H9 (cell line): ENCODE measurements at regions not wholly inside any gene's neighbourhood (a gene's known extent, or its start where the extent isn't known, plus 50 kb on each side); places are given as distances from the start of the nearest gene placed in this dataset.

Experiments used
- DNase-seq: peaks from one replicate; pipeline ENCODE4 v3.0.0-alpha.2; 2017
- H2AFZ ChIP-seq: one replicate; pipeline ENCODE4 v1.6.1; 2013; ENCODE audit warnings: mild to moderate bottlenecking, low read length, control low read depth, moderate library complexity
- H2AK5ac ChIP-seq: 2 replicates; pipeline ENCODE4 v1.6.1; 2013; ENCODE audit warnings: low read length, control low read depth, mixed read lengths; ENCODE audit not compliant: insufficient read length
- H2BK120ac ChIP-seq: one replicate; pipeline ENCODE4 v1.6.1; 2013; ENCODE audit warnings: low read depth, mild to moderate bottlenecking, low read length, control low read depth, inconsistent platforms; ENCODE audit not compliant: poor library complexity, severe bottlenecking
- H2BK12ac ChIP-seq: 2 replicates; pipeline ENCODE4 v1.6.1; 2013; ENCODE audit warnings: low read length, control low read depth, mixed read lengths, low read depth; ENCODE audit not compliant: insufficient read length
- H2BK15ac ChIP-seq: 2 replicates; pipeline ENCODE4 v1.6.1; 2013; ENCODE audit warnings: low read depth, low read length, control low read depth
- H2BK20ac ChIP-seq: one replicate; pipeline ENCODE4 v1.6.1; 2013; ENCODE audit warnings: low read depth, mild to moderate bottlenecking, low read length, control low read depth, inconsistent platforms; ENCODE audit not compliant: poor library complexity, severe bottlenecking
- H2BK5ac ChIP-seq: 2 replicates; pipeline ENCODE4 v1.6.1; 2013; ENCODE audit warnings: low read length, control low read depth, mixed read lengths; ENCODE audit not compliant: insufficient read length
- H3K14ac ChIP-seq: 2 replicates; pipeline ENCODE4 v1.6.1; 2013; ENCODE audit warnings: low read length, control low read depth; ENCODE audit not compliant: insufficient read depth
- H3K18ac ChIP-seq: 2 replicates; pipeline ENCODE4 v1.6.1; 2013; ENCODE audit warnings: low read depth, mild to moderate bottlenecking, mixed read lengths, low read length, control low read depth; ENCODE audit not compliant: insufficient read length
- H3K23ac ChIP-seq: 2 replicates; pipeline ENCODE4 v1.6.1; 2013; ENCODE audit warnings: low read length, control low read depth, mixed read lengths, low read depth; ENCODE audit not compliant: insufficient read length
- H3K23me2 ChIP-seq: 2 replicates; pipeline ENCODE4 v1.6.1; 2013; ENCODE audit warnings: low read depth, mild to moderate bottlenecking, mixed read lengths, low read length, control low read depth; ENCODE audit not compliant: insufficient read length, poor library complexity, severe bottlenecking
- H3K27ac ChIP-seq: 2 replicates; pipeline ENCODE4 v1.5.1; 2013; ENCODE audit warnings: low read length, control low read depth, mixed read lengths, low read depth; ENCODE audit not compliant: insufficient read length
- H3K27me3 ChIP-seq: 2 replicates; pipeline ENCODE4 v1.6.1; 2013; ENCODE audit warnings: low read length, control low read depth, inconsistent platforms; ENCODE audit not compliant: insufficient read depth
- H3K4ac ChIP-seq: 2 replicates; pipeline ENCODE4 v1.6.1; 2013; ENCODE audit warnings: low read depth, mild to moderate bottlenecking, control low read depth, inconsistent platforms, low read length, moderate library complexity
- H3K4me1 ChIP-seq: 2 replicates; pipeline ENCODE4 v1.6.1; 2013; ENCODE audit warnings: low read length, control low read depth, inconsistent platforms; ENCODE audit not compliant: insufficient read depth
- H3K4me2 ChIP-seq: 2 replicates; pipeline ENCODE4 v1.6.1; 2013; ENCODE audit warnings: low read length, control low read depth, mixed read lengths; ENCODE audit not compliant: insufficient read length, insufficient read depth
- H3K56ac ChIP-seq: 2 replicates; pipeline ENCODE4 v1.6.1; 2013; ENCODE audit warnings: low read depth, mild to moderate bottlenecking, mixed read lengths, low read length, control low read depth; ENCODE audit not compliant: insufficient read length
- H3K79me1 ChIP-seq: 2 replicates; pipeline ENCODE4 v1.6.1; 2013; ENCODE audit warnings: low read depth, mild to moderate bottlenecking, moderate library complexity, low read length, control low read depth, inconsistent platforms; ENCODE audit not compliant: insufficient read depth, poor library complexity, severe bottlenecking
- H3K79me2 ChIP-seq: 2 replicates; pipeline ENCODE4 v1.6.1; 2013; ENCODE audit warnings: low read length, control low read depth, inconsistent platforms; ENCODE audit not compliant: insufficient read depth
- H3K9ac ChIP-seq: 2 replicates; pipeline ENCODE4 v1.6.1; 2013; ENCODE audit warnings: low read length, control low read depth, mixed read lengths; ENCODE audit not compliant: insufficient read length; ENCODE audit errors: extremely low read depth
- H3K9me3 ChIP-seq: one replicate; pipeline ENCODE4 v1.6.1; 2013; ENCODE audit warnings: low read depth, low read length, inconsistent platforms; ENCODE audit not compliant: control insufficient read depth
- H3T11ph ChIP-seq: one replicate; pipeline ENCODE4 v1.6.1; 2013; ENCODE audit warnings: mild to moderate bottlenecking, low read length, control low read depth, inconsistent platforms
- H4K20me1 ChIP-seq: one replicate; pipeline ENCODE4 v1.6.1; 2013; ENCODE audit not compliant: control insufficient read depth, insufficient read length, insufficient read depth
- H4K5ac ChIP-seq: 2 replicates; pipeline ENCODE4 v1.6.1; 2013; ENCODE audit warnings: low read depth, mild to moderate bottlenecking, mixed read lengths, low read length, control low read depth; ENCODE audit not compliant: insufficient read length
- H4K8ac ChIP-seq: replicated peaks from 2 replicates; pipeline ENCODE4 v1.6.1; 2013; ENCODE audit warnings: low read length, control low read depth, mixed read lengths, low read depth; ENCODE audit not compliant: insufficient read length
- H4K91ac ChIP-seq: 2 replicates; pipeline ENCODE4 v1.6.1; 2013; ENCODE audit warnings: low read depth, mild to moderate bottlenecking, moderate library complexity, mixed read lengths, low read length, control low read depth; ENCODE audit not compliant: insufficient read length
- H3K27ac Mint-ChIP-seq, 3 experiments: 2 replicates in 2 of 3; 3 replicates in 1 of 3; pipeline ENCODE4 v1.8.0; 2020 to 2021; ENCODE audit warnings: mixed read lengths in 3 of 3, mild to moderate bottlenecking in 1 of 3, moderate library complexity in 1 of 3
- H3K27me3 Mint-ChIP-seq: 2 replicates; pipeline ENCODE4 v1.8.0; 2021; ENCODE audit warnings: low read depth, mild to moderate bottlenecking, moderate library complexity, mixed read lengths
- H3K36me3 Mint-ChIP-seq, 3 experiments: 2 replicates in 2 of 3; 3 replicates in 1 of 3; pipeline ENCODE4 v1.8.0; 2020 to 2021; ENCODE audit warnings: low read depth in 3 of 3, mixed read lengths in 3 of 3; ENCODE audit not compliant: insufficient read depth in 1 of 3
- H3K4me1 Mint-ChIP-seq, 2 experiments: 2 replicates each; pipeline ENCODE4 v1.8.0; 2020; ENCODE audit warnings: mixed read lengths in 2 of 2
- H3K4me3 Mint-ChIP-seq, 2 experiments: 2 replicates in 1 of 2; 3 replicates in 1 of 2; pipeline ENCODE4 v1.8.0; 2020 to 2021; ENCODE audit warnings: mild to moderate bottlenecking in 2 of 2, mixed read lengths in 2 of 2, moderate library complexity in 1 of 2
- H3K9me3 Mint-ChIP-seq, 2 experiments: 2 replicates in 1 of 2; 3 replicates in 1 of 2; pipeline ENCODE4 v1.8.0; 2020; ENCODE audit warnings: mild to moderate bottlenecking in 2 of 2, mixed read lengths in 2 of 2, moderate library complexity in 1 of 2
- CTCF ChIP-seq: fragments of 200-600 bp; sonication (generic); conservative IDR thresholded peaks from 3 replicates; pipeline ENCODE4 v1.8.0; 2021; ENCODE audit warnings: antibody characterized with exemption, mild to moderate bottlenecking
- WGBS: extraction: QIAGEN DNeasy Blood & Tissue Kit; methylation state at CpG from one replicate; pipeline ENCODE4 v1.1.7; 2013; ENCODE audit warnings: missing lambda C conversion rate, low lambda C conversion rate, mixed read lengths; ENCODE audit not compliant: insufficient read length; ENCODE audit errors: extremely low coverage; 5-methylcytosine and 5-hydroxymethylcytosine counted together

GRCh38 chr7:22578007-22578733 is 78.2 kb upstream of the STEAP1B start:
- no peak overlapping the region for H3K4me2 ChIP-seq
- H2BK12ac ChIP-seq = no peak overlapping the region
- H3K14ac ChIP-seq = no peak overlapping the region
- H3K79me1 ChIP-seq = no peaks in the 10 kb centered on the region
- H3K4ac ChIP-seq = no peak overlapping the region
- Mint-ChIP-seq H3K4me3 (no peak overlapping the region), H3K27me3 (no peaks in the 10 kb centered on the region), H3K36me3 (no peaks in the 10 kb centered on the region), H3K27ac (no peak overlapping the region), H3K4me1 (peaks cover 10 to 12% of the 10 kb centered on the region in 2 experiments), H3K9me3 (no peaks in the 10 kb centered on the region)
- H3K4me1 ChIP-seq = peaks cover 7% of the 10 kb centered on the region
- H3K79me2 ChIP-seq = no peaks in the 10 kb centered on the region
- H2BK20ac ChIP-seq = no peak overlapping the region
- no peak overlapping the region for H2AFZ ChIP-seq
- H2BK15ac ChIP-seq = no peak overlapping the region
- DNase-seq = no peak
- H2AK5ac ChIP-seq = no peak overlapping the region
- no peaks in the 10 kb centered on the region for H4K20me1 ChIP-seq
- WGBS = no CpG with 5 or more reads among the region's 5 CpGs
- H3K27ac ChIP-seq = no peak overlapping the region
- no peak overlapping the region for H3K9ac ChIP-seq
- no peaks in the 10 kb centered on the region for H3K9me3 ChIP-seq
- no peak overlapping the region for H2BK5ac ChIP-seq
- H2BK120ac ChIP-seq = no peak overlapping the region
- no peak overlapping the region for H3T11ph ChIP-seq
- no peak overlapping the region for H4K5ac ChIP-seq
- no peak overlapping the region for H4K91ac ChIP-seq
- no peaks in the 10 kb centered on the region for H3K27me3 ChIP-seq
- no peak overlapping the region for H3K56ac ChIP-seq
- H3K23me2 ChIP-seq = no peaks in the 10 kb centered on the region
- H3K23ac ChIP-seq = no peak overlapping the region
- no peak for TF ChIP-seq CTCF
- no peak overlapping the region for H3K18ac ChIP-seq
- H4K8ac ChIP-seq = no peak overlapping the region
